NCI-H345 treated with DMSO at 0.1 percent for 48 hours (cell line): ENCODE measurements at regions not wholly inside any gene's neighbourhood (a gene's known extent, or its start where the extent isn't known, plus 50 kb on each side); places are given as distances from the start of the nearest gene placed in this dataset.

Experiments
- DNase-seq: peaks from one replicate; lab custom pipeline; 2025; ENCODE audit not compliant: unreplicated experiment; lab: John Stamatoyannopoulos, UW

DNA sequence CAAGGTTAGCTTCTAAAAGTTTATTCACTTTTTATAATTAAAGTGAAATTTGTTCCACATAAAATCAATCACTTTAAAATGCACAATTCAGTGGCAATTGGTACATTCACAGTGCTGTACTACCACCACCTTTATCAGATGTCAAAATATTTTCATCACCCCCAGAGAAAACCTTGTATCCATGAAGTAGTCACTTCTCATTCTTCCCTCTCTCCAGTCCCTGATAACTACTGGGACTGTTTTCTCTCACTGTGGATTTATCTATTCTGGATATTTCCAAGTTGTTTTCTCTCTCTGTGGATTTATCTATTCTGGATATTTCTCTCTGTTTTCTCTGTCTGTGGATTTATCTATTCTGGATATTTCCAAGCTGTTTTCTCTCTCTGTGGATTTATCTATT is 435.4 kb upstream of the CNTNAP2 start:
- no peak for DNase-seq

DNA sequence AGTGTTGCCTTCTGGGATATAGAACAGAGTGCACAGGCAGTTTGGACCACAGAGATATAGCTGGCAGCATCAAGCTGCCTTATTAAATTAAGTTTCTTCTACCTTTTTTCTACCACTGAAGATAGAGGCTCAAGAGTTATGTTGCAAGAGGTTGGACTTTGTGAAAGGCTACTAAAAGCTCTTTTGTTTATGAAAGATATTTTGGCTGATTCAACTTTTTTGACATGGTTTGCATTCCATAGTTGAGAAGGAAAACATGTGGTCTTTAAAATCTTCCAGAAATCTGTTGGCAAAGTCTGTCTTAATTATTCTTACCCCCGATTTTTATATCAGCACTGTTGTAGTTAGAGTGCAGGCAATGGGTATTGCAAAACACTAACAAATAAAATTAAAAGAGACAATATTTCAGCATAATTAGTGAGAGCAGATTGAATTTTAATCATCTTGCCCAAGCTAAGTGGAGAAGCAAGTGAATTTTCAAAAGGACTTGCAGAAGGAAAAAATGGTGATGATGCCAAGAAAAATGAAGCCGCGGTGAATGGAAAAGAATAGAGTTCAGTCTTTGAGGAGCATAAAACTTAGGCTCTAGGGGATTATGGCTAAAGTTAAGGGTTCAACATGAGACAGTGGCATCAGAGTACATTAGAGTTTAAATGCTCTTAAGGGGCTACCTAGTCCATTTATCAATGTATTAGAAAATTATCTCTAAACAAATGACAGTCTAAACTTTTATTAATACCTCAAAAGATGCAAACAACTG is 450.9 kb upstream of the CNTNAP2 start:
- DNase-seq = no peak

DNA sequence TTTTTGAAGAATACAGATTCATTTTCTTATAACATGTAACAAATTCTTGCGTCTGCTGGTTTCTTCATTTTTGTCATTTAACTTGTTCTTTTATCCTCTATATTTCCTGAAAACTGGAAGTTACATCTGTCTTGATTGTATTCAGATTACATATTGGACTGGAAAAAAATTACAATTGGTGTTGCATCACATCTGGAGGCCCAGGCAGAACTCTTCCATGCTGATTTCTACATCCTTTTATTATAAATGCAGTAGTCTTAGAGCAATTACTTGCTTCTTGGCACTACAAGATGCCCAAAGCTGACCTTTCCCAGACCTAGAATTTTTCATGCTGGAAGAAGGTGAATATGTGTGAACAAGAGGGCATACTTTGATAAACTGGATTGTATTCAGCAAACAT is 460.9 kb upstream of the CNTNAP2 start:
- DNase-seq = no peak

DNA sequence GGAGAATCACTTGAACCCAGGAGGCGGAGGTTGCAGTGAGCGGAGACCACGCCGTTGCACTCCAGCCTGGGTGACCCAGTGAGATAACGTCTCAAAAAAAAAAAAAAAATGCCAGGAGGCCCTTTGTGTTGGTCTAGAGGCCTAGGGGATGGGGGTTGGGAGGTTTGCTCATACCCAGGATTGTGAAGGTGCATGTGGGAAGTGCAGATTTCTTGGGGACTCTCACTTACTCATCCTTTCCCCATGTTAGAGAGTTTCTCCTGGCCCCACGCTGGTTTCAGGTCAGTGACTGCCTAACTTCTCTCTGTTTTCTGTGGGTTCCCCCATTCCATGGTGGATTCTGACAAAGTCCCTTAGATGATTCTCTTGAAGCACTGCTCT is 471.5 kb upstream of the CNTNAP2 start:
- no peak for DNase-seq

DNA sequence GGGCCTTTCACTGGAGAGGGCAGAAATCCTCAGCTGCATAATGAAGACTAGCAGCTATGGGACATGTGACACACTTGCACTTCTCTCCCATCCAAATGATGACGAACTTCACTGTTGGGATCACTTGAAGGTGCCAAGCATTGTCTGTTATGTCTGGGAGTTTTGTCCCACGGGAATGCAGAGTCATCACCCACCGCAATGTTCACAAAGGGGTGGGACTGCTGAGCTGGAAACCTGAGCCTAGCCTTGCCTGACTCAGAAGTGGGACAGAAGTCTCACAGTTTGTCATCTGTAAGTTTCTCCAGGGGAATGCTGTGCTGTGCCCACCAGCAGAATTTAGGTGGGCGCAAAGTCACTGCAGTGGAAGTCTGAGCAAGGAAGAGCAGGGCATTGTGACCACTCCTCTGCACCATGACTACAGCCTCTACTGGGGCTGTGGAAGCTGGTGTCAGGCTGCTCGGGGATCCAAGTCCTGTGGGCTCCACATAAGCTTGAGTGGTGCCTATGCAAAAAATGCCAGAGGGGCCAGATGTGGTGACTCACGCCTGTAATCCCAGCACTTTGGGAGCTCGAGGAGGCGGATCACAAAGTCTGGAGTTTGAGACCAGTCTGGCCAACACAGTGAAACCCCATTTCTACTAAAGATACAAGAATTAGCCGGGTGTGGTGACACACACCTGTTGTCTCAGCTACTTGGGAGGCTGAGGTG is 472.0 kb upstream of the CNTNAP2 start:
- DNase-seq = no peak

DNA sequence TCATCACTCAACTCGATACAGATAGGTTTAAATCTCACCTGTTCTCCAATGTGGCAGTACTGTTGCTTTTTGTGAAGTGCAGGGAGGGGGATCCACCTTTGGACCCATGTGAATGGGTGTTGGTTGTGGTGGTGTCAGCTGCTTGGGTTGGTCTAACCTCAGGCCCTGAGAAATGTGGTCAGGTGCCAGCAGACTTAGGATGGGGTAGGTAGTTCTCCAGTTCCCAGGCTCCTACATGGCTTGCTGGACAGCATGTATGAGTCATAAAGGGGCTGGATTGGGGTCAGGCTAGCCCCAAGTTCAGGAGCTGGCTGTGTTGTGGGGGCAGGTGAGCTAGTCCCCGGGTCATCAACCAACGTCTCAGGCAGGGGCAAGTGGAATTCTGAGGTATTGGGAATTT is 472.6 kb upstream of the CNTNAP2 start:
- no peak for DNase-seq

DNA sequence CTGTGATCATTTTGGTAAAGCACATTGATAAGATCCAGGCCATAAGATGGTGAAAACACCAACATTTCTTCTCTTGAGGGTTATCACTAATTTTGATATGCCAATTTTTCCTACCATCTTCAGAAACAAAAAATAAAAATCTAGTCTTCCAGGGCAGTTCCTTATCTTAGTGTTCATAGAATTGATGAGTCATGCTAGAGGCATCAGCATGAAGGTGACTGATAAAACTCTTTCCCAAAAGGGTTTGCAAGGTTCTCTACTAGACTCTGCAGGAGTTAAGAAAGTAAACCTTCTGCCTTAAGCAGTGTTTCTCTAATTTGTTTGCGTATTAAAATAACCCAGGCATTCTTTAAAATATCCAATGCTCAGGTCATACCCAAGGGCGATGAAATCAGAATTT is 483.1 kb upstream of the CNTNAP2 start:
- no peak for DNase-seq

DNA sequence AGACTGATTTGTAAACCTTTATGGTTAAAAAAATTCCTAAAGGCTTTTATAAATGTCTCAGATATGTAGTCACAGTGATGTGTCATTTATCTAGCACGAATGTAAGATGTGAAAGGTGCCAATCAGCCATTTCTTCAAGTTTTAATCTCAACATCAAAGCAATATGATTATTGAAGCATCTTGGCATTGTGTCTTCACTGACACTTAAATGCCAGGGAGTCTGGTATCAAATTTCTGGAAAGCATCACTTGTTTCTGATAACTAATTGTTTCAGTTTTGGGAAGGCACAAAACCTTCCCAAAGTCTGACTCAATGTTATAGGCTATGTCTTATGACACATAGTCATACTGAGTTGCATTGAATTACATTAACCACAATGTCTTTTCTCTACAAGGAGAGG is 492.0 kb upstream of the CNTNAP2 start:
- DNase-seq = no peak

DNA sequence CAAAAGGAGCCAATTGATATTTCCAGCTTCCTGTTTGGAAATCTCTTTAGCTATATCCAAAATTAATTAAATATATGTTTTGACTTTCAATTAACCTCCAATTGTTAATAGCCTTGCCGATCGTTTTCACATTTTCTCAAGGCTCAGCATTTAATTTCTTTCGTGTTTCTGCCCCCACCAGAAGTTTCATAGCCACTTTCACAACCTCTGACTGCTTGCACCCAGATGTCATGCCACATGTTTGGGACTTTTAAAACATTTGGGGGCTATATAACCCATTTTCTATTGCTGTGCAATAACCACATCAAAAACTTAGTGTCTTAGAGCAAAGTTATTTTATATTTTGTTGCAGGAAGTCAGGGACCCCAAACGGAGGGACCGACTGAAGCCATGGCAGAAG is 510.6 kb upstream of the CNTNAP2 start:
- DNase-seq = no peak

DNA sequence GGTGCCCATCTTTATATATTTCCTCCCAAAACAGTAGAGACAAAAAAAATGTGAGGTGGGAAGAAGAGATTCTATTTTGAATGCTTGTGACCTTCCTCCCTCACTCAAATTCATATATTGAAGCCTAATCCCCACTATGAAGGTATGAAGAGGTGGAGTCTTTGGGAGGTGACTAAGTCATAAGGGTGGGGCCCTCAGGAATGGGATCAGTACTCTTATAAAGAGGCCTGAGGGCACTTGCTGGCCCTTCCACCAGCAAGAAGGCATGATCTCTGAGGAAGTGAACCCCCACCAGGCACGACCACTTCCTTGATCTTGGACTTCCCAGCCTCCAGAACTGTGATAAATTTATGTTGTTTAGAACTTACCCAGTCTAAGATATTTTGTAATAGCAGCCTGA is 517.2 kb upstream of the CNTNAP2 start:
- DNase-seq = no peak

DNA sequence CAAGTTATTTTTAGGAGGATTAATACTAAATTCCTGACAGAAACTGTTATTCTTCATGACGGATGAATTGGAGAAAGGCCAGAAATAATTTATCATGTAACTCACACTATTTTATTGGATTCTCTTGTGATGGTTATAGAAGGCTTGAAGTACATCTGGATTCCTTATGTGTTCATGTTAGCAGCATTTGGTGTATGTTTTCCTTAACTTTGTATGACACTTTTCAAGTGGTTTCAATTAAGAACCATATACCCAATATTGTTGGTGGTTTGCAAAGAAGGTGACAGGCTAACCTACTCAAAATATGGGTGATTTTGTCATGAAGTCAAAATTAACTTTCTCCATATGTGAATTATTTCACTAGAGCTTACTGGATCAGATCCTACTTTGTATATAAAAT is 532.2 kb upstream of the CNTNAP2 start:
- no peak for DNase-seq

DNA sequence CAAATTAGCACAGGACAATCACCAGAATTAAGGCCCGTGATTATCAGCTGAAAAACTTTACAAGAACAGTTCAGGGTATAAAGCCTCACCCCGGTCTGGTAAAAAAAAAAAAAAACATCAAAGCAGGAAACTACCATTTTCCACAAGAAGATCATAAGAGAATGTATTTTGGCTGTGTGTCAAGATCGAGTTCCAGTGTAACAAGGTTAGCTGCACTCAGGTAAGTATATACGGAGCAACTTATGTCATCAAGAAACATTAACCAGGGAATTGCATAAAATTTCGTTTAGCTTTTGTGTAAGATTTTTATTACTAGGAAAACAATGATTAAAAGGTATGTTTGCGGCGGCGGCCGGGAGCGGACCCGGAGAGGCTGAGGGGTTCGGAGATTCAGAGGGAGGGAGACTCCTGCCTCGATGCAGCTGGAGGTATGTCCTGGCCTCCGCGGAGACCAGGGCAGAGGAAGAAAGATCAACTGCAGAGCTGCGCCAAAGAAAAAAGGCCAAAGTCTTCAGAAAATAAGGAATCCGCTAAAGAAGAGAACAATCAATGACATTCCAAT is 533.8 kb upstream of the CNTNAP2 start:
- no peak for DNase-seq

DNA sequence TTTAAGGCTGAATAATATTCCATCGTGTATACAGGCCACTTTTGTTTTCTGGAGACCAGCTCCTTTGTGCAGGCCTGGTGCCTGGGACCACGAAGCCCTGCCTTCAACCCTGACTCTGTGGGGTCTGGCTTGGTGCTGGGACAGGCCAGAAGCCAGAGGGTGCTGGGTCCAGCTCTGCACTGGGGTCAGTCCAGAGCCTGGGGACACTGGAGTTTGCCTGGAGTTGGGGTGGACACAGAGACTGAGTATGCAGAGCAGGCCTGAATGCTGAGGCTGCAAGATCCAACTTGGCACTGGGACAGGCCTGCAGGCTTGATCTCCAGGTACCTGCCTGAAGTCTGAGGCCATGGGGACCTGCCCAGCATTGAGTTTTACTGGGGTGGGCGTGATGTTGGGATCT is 558.8 kb upstream of the CNTNAP2 start:
- DNase-seq = no peak

DNA sequence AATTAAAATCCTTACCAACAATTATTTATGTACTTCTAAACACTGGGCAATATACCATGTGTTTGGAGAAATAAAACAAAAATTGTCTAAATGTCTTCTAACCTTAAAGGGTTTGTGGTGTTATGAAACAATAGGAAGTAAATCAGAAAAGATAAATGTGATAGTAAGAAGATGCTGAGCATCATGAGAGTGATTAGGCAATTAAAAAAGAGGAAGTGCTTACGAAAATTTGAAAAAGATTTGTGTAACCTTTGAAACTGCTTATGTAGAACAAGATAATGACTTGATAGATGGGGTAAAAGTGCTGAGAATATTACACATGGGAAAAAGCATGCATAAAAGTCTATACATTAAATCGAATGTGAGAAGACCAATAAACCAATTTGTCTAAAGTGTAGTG is 573.4 kb upstream of the CNTNAP2 start:
- no peak for DNase-seq

DNA sequence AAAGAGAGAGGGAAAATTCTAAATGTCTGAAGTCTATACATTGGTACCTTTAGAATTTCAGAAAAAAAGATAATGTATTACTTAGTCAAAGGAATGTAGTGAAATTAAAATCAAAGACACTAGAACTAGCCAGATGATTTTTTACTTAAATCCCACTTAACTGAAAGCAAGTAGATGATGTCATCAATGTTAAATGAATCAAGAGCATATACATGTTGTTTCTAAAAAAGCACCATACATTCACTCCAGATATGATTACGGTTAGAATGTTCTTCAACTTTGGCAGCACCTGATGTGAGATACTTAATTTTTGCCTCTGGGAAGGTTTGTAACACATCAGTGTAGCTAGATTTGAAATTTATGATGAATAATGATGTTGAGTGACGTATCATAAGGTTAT is 576.7 kb upstream of the CNTNAP2 start:
- no peak for DNase-seq

DNA sequence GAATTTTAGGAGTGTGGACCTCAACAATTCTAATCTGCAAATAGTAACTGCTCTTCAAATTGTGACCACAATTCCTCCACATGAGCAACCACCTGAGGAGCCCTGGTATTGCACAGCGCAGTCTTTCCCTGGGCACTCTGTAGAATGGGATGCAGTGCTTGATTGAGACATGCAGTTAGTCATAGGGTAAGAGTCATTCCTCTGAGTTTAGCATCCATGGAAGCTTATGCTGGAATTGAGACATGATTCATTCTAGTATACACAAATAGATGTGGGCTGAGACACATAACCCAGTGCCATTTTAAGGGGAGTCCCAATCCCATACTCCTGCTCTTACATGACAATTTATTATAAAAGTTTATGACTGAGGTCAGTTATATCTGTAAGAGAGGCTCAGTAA is 582.3 kb upstream of the CNTNAP2 start:
- DNase-seq = no peak

DNA sequence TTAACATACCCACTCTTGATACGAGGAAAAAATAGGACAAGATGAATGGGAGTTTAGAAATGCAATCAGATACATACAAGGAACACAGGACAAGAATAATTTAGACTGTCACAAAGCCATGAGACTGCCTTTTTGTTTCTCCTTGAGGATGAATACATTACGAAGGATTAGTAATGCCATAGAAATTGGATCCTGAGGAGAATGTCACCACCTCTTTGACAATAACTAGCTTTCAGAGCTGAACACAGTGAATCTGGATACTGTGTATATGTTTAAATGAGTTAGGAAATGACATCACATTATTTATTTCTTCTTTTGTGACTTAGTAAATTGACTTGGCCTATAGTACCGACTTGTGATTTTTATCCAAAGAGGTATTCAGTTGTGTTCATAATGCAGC is 596.3 kb upstream of the CNTNAP2 start:
- no peak for DNase-seq

DNA sequence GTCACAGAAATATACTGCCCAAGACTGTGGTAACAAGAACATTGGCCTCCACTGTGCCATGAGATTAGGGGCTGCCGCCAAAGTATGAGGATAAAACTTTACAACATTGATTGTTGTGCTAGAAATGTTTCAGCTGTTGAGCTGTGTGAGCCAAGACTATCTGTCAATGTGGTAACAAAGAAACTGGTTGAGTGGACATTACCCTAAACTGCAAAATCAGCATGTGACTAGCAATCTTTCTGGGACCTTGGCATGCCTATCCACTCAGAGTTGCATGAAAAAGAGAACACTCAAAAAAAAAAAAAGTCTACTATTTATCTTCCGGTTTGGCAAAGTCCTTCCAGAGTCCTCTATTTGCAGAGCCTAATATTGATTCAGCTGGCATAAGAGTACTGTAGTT is 605.6 kb upstream of the CNTNAP2 start:
- DNase-seq = no peak

DNA sequence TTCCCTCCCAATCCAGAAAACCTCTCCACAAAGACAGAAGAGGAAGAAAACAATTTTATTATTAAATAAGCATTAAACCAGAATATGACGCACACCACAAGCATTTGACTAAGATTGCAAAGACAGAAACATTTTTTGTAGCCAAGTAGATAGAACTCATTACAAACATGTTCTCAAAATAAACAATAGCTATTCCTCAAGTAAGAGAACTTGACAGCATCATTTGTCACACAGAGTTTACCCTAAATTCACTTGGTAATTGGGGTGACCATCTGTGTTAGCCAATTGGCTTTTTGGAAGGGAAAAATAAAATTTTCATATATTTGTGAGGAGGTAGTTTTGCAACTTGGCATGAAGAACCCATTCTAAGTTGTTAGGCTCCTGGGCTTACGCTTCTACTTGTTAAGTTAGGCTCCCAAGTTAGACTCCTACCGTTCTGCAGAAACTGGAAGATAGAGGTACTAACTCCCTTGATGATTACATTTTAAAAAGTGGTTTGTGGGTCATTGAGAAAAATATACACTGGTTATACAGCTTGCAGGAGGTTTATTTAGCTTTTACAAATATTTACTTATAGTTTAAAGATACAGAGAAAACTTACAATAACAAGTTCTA is 618.6 kb upstream of the CNTNAP2 start:
- no peak for DNase-seq

DNA sequence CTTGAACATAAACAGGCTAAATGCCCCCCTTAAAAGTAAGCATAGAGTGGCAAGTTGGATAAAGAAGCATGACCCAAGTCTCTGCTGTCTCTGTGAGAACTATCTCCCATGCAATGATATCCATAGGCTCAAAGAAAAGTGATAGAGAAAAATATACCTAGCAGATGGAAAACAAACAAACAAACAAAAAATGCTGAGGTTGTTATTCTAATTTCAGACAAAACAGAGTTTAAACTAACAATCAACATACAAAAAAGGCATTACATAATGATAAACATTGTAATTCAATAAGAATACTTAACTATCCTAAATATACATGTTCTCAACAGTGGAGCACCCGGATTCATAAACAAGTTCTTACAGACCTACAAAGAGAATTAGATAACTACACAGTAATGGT is 626.2 kb upstream of the CNTNAP2 start:
- DNase-seq = no peak

DNA sequence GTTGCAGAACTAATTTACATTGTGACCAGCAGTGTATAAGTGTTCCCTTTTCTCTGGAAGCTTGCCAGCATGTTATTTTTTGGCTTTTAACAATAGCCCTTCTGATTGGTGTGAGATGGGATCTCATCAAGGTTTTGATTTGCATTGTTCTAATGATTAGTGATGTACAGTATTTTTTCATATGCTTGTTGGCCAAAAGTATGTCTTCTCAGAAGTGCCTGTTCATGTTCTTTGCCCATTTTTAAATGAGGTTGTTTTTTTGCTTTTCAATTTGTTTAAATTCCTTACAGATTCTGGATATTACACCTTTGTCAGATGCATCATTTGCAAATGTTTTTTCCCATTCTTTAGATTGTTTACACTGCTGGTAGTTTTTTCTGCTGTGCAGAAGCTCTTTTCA is 627.0 kb upstream of the CNTNAP2 start:
- DNase-seq = no peak

DNA sequence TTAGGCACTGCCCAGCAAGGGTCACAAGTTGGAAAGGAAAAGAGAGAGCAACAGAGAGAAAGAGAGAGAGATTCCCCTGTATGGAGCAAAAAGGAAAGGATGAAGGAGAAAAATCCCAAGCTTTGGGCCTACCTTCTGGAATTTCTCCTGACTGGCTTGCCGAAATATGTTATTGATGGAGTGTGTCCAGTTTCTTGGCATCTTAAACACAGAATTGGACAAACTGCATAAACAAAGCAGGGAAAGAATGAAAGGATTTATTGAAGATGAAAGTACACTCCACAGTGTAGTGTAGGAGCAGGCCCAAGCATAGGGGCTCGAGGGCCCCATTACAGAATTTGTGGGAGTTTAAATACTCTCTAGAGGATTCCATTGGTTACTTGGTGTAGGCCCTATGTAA is 627.8 kb upstream of the CNTNAP2 start:
- DNase-seq = no peak
